ENCODE measurements at regions not wholly inside any gene's neighbourhood (a gene's known extent, or its start where the extent isn't known, plus 50 kb on each side); places are given as distances from the start of the nearest gene placed in this dataset.

DNA sequence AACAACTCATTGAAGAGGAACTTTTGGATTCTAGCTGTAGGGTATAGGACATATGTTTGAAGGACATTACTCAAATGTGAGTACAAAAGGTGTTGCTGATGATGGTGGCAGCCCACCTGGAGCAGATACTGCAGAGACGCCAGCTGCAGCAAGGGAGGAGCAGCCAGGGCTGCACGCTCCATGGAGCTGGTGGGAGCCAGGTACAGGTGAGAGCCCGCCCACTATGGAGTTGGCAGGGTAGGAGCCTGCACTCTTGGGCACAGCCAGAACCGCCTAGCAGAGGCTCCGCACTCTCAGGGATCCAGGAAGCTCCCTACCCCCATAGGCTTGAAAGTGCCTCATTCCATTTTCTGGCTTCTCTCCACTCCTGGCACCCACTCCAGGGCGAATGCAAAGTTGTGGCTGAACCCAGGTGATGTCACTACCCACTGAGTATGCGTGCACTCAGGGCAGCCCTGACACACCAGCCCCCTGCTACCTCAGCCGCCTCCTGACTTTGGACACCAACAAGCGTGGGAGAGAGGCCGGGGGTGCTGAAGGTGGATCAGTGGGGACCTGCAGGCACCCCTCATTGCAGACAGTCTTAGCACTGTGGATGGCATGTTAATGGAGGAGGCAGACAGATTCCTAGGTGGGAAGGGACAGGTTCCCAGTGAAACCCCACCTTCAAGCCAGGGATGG lies 761.1 kb downstream of the IPMK start:
- intact Hi-C loops (cut with DNase I), result no loop called here
- DNase-seq (ENCODE audit: low spot score), result no peak

DNA sequence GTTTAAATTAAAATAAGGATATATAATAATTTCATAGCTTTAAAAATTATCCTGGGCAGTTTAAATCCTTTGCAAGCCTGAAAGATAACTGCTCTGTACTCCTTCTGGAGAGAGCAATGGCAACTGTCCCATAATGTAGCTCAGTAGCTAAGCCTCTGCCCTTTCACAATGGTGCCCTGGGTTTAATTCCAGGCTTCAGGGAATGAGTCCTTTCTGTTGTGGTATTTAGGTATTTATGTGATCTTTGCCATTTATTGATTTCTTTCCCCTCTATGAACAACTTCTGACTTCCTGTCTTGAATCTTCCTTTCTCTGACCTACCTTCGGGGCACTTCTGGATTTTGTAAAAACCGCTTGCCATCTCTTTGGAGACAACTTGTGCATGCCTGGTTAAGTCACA lies 773.2 kb downstream of the IPMK start:
- intact Hi-C loops (cut with DNase I), result no loop called here
- DNase-seq (ENCODE audit: low spot score), result no peak

DNA sequence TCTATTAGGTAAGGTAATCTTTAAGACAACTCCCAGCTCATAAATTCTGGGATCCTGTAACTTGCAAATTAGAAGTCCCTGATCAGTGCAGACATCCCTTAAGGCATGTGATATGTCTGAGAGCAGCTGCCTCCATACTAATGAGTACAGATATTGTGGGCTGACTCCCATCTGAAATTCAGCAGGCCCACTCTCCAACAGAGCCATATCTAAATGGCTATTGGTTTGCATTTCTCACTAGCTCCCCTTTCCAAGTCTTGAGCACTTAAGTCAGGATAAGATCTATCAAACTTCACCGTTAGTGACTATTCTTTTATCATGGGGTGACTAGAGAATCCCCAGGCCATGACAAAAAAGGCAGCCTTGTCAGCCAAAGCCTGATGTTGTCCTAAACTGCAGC lies 785.4 kb downstream of the IPMK start:
- no peak for DNase-seq (ENCODE audit: low spot score)
- intact Hi-C loops (cut with DNase I), result no loop called here

DNA sequence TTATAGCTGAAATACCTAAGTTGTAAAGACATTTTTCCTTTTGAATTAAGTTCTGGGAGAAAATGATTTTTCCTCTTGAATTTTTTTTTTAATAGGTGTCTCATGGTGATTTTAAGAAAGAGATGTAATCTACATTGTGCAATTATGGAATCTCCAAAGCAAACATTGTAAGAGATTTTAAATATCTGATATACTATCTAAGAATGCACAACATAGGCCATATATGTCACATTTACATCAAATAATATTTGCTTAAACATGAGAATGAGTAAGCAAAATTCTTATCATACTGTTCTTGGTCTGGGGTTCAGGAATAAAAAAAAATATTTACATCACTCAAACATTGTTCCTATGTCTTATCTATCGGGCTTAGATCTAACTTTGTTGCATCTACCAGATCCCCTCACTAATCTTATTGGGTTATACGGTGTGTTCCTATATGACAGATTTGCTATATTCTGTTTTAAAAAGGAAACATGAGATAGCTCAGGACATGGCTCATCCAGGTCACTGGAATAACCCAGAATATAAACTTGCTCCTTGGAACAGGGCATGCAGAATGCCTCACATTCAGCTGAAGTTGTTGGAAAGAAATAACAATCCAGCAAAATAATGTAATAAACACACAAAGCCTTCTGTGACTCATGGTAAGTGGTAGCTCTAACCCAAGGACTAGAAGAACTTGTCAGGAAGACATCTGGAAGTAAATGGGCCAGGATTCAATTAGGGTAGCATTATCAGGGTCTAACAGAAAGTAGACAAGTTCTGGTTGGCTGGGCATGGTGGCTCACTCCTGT lies 794.7 kb downstream of the IPMK start:
- intact Hi-C loops (cut with DNase I), result no loop called here
- DNase-seq (ENCODE audit: low spot score), result no peak

DNA sequence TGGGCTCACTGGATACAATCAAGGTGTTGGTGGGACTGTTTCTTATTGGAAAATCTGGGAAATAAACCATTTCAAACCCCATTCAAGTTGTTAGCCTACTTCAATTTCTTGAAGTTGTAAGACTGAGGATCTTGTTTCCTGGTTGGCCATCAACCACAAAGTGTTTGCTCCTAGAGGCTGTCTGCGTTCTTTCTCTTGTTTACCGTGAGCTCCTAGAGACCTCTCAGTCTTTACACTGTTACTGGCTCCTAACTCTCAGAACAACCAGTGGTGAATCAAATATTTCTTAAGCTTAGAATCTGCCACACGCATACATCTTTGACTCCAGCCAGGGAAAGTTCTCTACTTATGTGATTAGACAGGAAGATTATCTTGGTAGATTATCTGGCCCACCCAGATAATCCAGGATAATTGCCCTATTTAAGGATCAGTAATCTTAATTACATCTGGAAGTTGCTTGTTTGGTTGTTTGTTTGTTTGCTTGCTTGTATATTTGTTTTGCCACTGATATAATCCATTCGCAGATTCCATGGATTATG lies 798.7 kb downstream of the IPMK start:
- DNase-seq (ENCODE audit: low spot score), result no peak
- intact Hi-C loops (cut with DNase I), result no loop called here

DNA sequence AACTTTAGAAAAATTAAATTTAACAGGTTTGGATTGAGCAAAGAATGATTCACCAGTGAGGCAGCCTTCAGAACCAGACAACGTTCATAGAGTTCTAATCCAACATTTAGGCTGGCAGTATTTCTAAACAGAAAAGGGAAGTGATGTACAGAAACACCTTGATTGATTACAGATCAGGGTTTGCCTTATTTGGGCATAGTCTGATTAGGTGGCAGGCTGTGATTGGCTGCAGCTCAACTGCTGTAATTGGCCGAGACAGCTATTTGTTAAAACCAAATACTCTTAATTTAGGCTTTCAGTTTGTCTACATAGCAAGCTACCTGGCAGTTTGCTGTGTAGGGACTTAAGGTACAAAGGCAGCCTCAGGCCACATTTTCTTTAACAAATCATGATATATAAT lies 802.5 kb downstream of the IPMK start:
- intact Hi-C loops (cut with DNase I), result no loop called here
- DNase-seq (ENCODE audit: low spot score), result no peak

DNA sequence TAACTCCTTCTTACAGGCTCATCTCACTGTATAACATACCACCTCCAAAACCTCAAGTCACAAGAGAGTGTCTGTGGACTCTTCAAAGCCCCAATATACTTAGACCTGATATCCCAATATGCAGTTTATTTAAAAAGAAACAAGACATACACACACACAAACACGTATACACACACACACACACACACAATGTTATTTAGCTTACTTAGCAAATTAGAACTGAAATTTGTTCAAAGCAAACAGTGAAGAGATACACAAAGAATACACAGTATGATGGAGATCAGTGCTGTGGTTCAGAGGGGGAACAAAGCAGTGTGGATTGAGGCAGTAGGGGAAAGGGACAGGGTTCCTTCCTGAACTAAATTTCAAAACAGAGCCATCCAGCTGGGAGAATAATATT lies 807.2 kb downstream of the IPMK start:
- DNase-seq (ENCODE audit: low spot score), result no peak
- intact Hi-C loops (cut with DNase I), result no loop called here

DNA sequence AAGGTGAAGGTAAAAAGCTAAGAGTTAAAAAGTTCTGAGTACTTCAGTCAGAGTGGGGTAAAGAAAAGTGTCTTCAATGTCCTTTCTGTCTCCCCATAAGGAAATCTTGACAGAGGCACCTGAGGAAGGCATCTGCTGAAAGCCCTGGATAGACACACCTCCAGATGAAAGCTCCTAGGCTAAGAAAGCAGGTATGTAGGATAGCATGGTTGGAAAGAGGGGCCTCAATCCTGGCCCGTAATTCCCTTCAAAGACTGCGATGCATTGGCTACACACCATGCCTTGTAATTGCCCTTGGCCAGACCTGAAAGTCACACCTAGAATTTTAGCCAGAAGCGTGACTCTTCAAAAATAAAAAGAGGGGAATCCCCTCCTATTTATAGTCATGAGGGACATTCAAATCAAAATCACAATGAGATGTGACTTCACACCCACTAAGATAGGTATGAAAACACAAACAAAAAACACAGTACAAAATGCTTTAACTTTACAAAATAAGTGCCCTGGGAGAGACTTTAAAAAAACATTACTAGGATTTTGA lies 809.7 kb downstream of the IPMK start:
- intact Hi-C loops (cut with DNase I), result no loop called here
- DNase-seq (ENCODE audit: low spot score), result no peak

DNA sequence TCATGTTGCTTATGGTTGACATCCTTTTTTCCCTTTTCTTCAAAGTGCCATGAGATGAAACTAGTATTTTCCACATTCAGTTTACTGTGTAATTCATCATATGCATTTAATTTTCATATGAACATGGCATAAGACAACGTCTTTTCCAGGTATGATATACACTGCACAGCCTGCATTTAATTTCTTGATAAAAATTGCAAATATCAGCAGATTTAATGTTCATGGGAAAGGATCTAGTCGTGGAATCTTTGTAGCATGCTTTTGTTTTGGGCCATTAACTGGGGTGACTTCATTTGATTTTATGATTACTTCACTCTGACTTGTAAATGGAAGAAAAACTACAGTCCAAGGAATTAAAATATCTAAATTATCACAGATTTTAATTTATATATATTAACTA lies 837.3 kb downstream of the IPMK start:
- intact Hi-C loops (cut with DNase I), result no loop called here
- no peak for DNase-seq (ENCODE audit: low spot score)

DNA sequence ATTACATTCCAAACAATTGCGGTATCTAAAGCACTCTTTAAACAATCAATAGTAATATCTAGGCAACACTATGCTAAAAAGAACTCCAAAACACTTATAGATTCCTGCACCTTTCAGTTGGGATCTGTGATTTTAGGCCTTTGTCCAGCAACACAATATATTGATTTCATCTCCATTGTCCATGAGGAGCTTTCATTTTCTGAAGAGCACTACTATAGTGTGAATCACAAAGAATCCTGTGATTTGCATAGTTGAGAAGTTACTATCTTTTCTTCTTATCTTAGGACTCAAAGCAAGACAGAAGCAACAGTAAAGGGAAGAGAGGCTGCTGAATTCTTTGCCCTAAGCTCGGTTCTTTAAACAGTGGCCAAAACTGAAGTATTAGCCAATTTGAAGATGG lies 846.8 kb downstream of the IPMK start:
- intact Hi-C loops (cut with DNase I), result no loop called here
- DNase-seq (ENCODE audit: low spot score), result no peak

DNA sequence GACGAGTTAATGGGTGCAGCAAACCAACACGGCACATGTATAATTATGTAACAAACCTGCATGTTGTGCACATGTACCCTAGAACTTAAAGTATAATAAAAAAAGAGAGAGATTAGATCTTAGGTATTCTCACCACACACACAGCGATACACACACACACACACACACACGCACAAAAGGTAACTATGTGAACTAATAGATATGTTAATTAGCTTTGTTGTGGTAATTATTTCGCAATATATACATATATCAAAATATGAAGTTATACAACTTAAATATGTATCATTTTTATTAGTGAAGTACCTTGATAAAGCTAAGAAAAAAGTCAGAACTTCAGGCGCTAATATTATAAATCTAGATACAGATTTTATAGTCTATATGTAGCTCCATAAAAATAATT lies 849.2 kb downstream of the IPMK start:
- intact Hi-C loops (cut with DNase I), result no loop called here
- DNase-seq (ENCODE audit: low spot score), result no peak

DNA sequence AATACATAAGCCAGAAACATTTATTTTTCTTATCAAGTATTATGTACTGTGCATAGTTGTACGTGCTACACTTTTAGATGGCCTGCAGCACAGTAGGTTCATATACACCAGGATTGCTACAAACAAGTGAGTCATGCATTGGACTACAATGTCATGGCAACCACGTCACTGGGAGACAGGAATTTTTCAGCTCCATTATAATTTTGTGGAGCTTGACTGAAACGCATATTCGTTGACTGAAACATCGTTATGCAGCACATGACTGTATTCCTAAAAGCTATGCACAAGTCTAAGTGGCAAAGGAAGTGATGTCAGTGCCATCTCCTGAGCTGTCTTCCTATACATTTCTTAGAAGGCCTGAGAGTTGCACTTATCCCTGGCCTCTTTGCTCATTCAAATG lies 871.8 kb downstream of the IPMK start:
- intact Hi-C loops (cut with DNase I), result no loop called here
- DNase-seq (ENCODE audit: low spot score), result no peak

DNA sequence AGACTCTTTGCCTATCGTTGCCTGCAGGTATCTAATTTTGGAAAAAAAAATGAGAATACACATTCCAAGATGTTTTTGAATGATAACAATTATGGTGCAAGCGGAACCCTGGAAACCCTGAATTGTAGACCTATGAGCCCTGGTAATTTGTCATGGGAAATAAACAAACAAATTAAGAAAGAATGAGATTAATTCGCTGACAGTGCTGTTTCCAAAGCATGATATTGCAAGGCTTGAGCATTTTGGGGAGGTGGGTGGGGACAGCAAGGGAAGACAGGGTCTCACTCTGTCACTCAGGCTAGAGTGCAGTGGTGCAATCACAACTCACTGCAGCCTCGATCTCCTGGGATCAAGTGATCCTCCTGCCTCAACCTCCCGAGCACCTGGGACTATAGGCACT lies 900.3 kb downstream of the IPMK start:
- intact Hi-C loops (cut with DNase I), result no loop called here
- no peak for DNase-seq (ENCODE audit: low spot score)

DNA sequence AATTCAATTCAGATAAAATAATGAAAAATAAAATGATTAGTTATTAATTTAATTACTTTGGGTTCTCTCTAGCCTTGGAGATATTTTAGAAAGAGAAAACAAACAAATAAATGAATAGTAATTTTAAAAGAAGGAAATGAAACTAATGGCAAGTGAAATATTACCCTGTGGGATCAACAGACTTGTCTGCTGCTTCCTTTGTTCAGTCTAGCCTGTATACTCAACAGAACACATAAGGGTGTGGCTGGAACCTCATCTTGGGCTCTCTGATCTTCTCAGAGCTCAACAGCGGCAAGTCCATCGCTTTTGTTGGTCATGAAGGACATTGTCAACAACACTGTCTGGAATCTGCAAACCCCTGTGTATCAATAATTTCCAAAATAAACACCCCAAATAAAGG lies 904.9 kb downstream of the IPMK start:
- intact Hi-C loops (cut with DNase I), result no loop called here
- no peak for DNase-seq (ENCODE audit: low spot score)

DNA sequence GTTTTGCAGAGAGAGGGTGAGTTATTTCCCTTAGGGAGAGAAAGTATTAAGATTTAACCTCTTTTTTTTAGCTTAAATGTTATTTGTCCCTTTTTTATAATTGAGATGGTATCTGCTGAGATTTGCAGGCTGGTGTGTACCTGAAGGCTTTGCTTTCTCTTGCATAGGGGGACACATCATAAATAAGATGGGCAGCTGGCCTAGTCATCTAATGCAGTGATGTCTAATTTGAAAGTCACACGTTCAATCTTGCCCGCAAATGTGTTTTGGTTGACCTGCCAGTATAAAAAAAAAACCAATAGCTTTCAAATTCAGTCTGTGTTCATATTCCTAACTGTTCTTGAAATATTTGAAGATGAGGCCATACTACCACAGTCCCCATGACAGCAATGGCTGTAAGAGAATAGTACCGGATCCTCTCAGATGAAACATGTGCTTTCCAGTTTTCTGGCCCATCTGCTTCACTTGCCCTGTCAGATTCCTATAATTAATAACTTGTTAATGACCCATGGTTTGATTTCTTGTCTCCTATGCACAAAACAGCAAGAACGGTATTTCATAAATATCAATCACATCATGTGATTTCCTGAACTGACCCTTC lies 914.2 kb downstream of the IPMK start:
- intact Hi-C loops (cut with DNase I), result no loop called here
- no peak for DNase-seq (ENCODE audit: low spot score)

DNA sequence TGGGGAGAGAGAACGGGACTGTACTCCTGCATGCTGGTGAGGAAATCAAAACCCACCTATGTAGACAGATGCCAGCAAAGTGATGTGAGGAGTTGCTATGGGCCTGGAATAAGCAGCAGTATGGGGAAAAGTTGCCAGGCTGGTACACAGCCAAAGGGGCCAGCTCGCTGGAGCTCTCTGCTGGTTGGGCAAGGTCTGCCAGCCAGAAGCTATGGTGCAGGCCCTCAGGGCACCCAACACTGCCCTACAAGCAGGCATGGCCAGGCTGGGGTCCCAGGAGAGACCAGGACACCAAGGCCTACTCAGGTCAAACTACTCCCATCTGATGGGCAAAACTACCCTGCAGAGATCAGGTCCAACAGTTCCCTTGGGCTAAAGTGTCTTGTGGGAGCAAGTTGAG lies 916.6 kb downstream of the IPMK start:
- intact Hi-C loops (cut with DNase I), result no loop called here
- no peak for DNase-seq (ENCODE audit: low spot score)

DNA sequence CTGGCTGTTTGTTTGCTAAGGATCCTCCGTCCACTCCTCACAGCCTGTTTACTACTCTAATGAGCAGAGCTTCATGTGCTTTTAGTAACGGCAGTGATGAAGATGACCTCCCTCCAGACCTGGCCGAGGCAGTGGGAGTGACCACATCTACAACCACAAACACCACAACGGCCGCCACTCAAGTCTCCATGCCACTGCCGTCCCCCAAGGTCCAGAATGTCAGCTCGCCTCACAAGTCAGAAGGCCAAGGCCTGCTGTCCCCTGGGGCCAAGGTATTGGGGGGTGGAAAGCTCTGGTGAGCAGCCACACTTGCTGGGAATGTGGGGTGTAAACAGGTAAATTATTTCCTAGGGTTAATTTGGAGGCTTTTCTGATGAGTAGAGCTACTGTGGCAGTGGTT lies 926.4 kb downstream of the IPMK start:
- intact Hi-C loops (cut with DNase I), result no loop called here
- no peak for DNase-seq (ENCODE audit: low spot score)

DNA sequence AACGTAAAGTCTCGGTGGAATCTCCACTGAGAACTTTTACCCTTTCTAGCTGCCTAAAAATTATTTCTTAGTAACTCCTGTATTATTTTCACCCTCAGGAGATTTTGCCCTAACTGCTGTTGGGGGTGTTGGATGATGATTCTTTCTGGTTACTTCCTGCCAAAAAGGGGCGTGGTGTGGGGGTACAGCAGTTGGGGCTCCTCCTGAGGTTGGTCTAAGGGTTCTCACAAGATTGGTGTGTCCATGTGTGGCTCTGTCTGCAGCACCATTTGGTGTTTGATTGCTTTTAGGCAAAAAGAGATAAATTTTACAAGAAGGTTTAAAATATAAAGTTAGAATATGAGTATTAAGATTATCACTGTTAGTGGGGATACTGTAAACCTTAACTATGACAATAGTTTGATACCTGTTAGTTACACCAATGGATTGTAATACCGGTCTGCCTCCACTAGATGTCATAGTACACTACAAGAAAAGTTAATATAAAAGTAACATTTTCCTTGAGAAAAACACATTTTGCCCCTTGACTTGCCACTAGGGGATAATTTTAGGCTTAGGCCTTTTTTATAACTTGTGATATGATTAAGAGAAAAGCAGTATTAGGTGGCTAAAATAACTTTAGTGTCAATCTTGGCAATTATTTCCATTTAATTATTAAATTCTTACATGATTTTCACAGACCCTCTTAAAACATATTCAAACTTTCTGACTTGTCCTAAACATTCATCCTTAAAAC lies 928.7 kb downstream of the IPMK start:
- no peak for DNase-seq (ENCODE audit: low spot score)
- intact Hi-C loops (cut with DNase I), result loop anchor here (10.0 kb wide), 2 partner anchors 316 to 726 kb away; no protein-coding TSS in a partner anchor

DNA sequence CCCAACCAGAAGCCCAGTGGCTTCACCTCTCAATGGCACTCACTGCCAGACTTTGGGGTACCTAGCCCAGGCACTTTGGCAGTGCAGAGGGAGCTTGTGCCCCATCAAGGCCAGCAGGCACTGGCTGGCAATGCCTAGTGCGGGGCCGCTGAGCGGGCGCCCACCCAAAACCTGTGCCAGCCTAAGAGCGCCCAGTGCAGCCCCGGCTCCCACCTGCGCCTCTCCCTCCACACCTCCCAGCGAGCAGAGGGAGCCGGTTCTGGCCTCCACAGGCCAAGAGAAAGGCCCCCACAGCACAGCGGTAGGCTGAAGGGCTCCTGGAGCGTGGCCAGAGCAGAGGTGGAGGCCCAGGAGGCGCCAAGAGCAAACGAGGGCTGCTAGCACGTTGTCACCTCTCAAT lies 930.8 kb downstream of the IPMK start:
- no peak for DNase-seq (ENCODE audit: low spot score)
- intact Hi-C loops (cut with DNase I), result loop anchor here (10.0 kb wide), 2 partner anchors 318 to 728 kb away; no protein-coding TSS in a partner anchor

DNA sequence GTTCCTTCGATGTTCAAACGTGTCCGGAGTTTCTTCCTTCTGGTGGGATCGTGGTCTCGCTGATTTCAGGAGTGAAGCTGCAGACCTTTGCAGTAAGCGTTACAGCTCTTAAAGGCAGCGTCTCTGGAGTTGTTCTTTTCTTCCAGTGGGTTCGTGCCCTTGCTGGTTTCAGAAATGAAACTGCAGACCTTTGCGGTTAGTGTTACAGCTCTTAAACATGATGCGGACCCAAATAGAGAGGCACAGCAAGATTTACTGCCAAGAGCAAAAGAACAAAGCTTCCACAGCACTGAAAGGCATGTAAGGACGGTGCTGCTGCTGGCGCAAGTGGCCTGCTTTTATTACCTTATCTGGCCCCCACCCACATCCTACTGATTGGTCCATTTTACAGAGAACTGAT lies 931.4 kb downstream of the IPMK start:
- intact Hi-C loops (cut with DNase I), result loop anchor here (10.0 kb wide), 2 partner anchors 318 to 728 kb away; no protein-coding TSS in a partner anchor
- no peak for DNase-seq (ENCODE audit: low spot score)

All from cardiac septum (tissue), 1 donor.